CD4-positive, alpha-beta T cell (primary cell): ENCODE measurements at regions not wholly inside any gene's neighbourhood (a gene's known extent, or its start where the extent isn't known, plus 50 kb on each side); places are given as distances from the start of the nearest gene placed in this dataset.

Experiments used
- ATAC-seq: fragments of 200-7000 bp; cut with Tn5 transposase; one replicate; pipeline ENCODE4 v1.10.0; 2022; ENCODE audit warnings: mild to moderate bottlenecking; ENCODE audit not compliant: poor library complexity
- CTCF ChIA-PET: fragments of 350-600 bp; sonication (Branson Sonifier 250); formaldehyde crosslinking; loops from one replicate; lab custom pipeline; 2021; ENCODE audit warnings: antibody characterized with exemption, inconsistent platforms; lab: Charles Lee
- POLR2A ChIA-PET: fragments of 350-600 bp; sonication (Branson Sonifier 250); formaldehyde crosslinking; loops from one replicate; lab custom pipeline; 2021; ENCODE audit warnings: antibody characterized with exemption, inconsistent platforms; lab: Charles Lee
- DNase-seq, 14 experiments: peaks; one replicate each; pipeline ENCODE4 v3.0.0-alpha.2; 2013 to 2020; ENCODE audit warnings: mixed read lengths in 2 of 14
- H3K27ac ChIP-seq, 2 donors: one replicate each; pipeline versions ENCODE4 v1.5.1 to v1.7.0; 2013; ENCODE audit warnings: low read length in 2 of 2, low read depth in 1 of 2, mild to moderate bottlenecking in 1 of 2
- H3K27me3 ChIP-seq, 2 experiments: 1 replicate in 1 of 2; 2 replicates in 1 of 2; pipeline versions ENCODE4 v1.6.1 to v1.7.0; 2013; ENCODE audit warnings: low read length in 2 of 2, control low read depth in 1 of 2, mild to moderate bottlenecking in 1 of 2, moderate library complexity in 1 of 2; ENCODE audit not compliant: insufficient read depth in 2 of 2, control insufficient read depth in 1 of 2
- H3K36me3 ChIP-seq: one replicate; pipeline ENCODE4 v1.6.1; 2013; ENCODE audit warnings: low read length, control low read depth; ENCODE audit not compliant: insufficient read depth
- H3K4me1 ChIP-seq: one replicate; pipeline ENCODE4 v1.6.1; 2013; ENCODE audit warnings: low read length, control low read depth; ENCODE audit not compliant: insufficient read depth
- H3K4me3 ChIP-seq: one replicate; pipeline ENCODE4 v1.5.1; 2013; ENCODE audit warnings: mild to moderate bottlenecking, low read length, moderate library complexity
- H3K9me3 ChIP-seq, 2 experiments: 1 replicate in 1 of 2; 2 replicates in 1 of 2; pipeline versions ENCODE4 v1.6.1 to v1.7.0; 2013; ENCODE audit warnings: low read length in 2 of 2, mild to moderate bottlenecking in 2 of 2, control low read depth in 1 of 2, moderate library complexity in 1 of 2; ENCODE audit not compliant: control insufficient read depth in 1 of 2, insufficient read depth in 1 of 2
- H3K27ac Mint-ChIP-seq: one replicate; pipeline ENCODE4 v1.8.0; 2020; ENCODE audit warnings: mixed read lengths
- H3K27me3 Mint-ChIP-seq: one replicate; pipeline ENCODE4 v1.8.0; 2021; ENCODE audit warnings: mixed read lengths
- H3K36me3 Mint-ChIP-seq: one replicate; pipeline ENCODE4 v1.8.0; 2021; ENCODE audit warnings: low read depth, mixed read lengths
- H3K4me1 Mint-ChIP-seq: one replicate; pipeline ENCODE4 v1.8.0; 2021; ENCODE audit warnings: low read depth, mixed read lengths
- H3K4me3 Mint-ChIP-seq: one replicate; pipeline ENCODE4 v1.8.0; 2020; ENCODE audit warnings: mild to moderate bottlenecking, mixed read lengths
- H3K9me3 Mint-ChIP-seq: one replicate; pipeline ENCODE4 v1.8.0; 2020; ENCODE audit warnings: mixed read lengths
- CTCF ChIP-seq: fragments of 200-600 bp; IDR thresholded peaks from one replicate; pipeline ENCODE4 v1.8.0; 2022; ENCODE audit warnings: antibody characterized with exemption, mild to moderate bottlenecking
- intact Hi-C, 2 experiments: fragments of 100-400 bp; cut with DNase I in 1 of 2; cut with micrococcal nuclease in 1 of 2; formaldehyde crosslinking; loops; one replicate each; pipeline versions ENCODE4 v1.15.1 to v1.9.0; 2023 to 2025; cut with DNase I, micrococcal nuclease

GRCh38 chr3:111368056-111368455 is 173.9 kb upstream of the CD96 start:
- Mint-ChIP-seq H3K27me3 (no peaks in the 10 kb centered on the region), H3K4me1 (no peaks in the 10 kb centered on the region), H3K4me3 (no peak overlapping the region), H3K9me3 (peaks cover 6% of the 10 kb centered on the region), H3K27ac (no peak overlapping the region), H3K36me3 (peaks cover 5% of the 10 kb centered on the region)
- H3K4me3 ChIP-seq = no peak overlapping the region
- H3K27me3 ChIP-seq = no peaks in the 10 kb centered on the region
- peaks cover 14 to 15% of the 10 kb centered on the region in 2 experiments for H3K9me3 ChIP-seq
- ChIA-PET POLR2A (no interaction called here), CTCF (no interaction called here)
- ATAC-seq = no peak
- TF ChIP-seq CTCF = no peak
- no peaks in the 10 kb centered on the region for H3K4me1 ChIP-seq
- no peak overlapping the region for H3K27ac ChIP-seq
- no peak for DNase-seq
- intact Hi-C loops = no loop called here
- no peaks in the 10 kb centered on the region for H3K36me3 ChIP-seq

GRCh38 chr3:111369958-111370357 is 172.0 kb upstream of the CD96 start:
- Mint-ChIP-seq H3K4me3 (no peak overlapping the region), H3K4me1 (no peaks in the 10 kb centered on the region), H3K27ac (no peak overlapping the region), H3K27me3 (no peaks in the 10 kb centered on the region), H3K9me3 (peaks cover 11% of the 10 kb centered on the region), H3K36me3 (peaks cover 14% of the 10 kb centered on the region)
- no peaks in the 10 kb centered on the region for H3K36me3 ChIP-seq
- TF ChIP-seq CTCF = no peak
- H3K9me3 ChIP-seq = peaks cover 15 to 20% of the 10 kb centered on the region in 2 experiments
- no peaks in the 10 kb centered on the region for H3K27me3 ChIP-seq
- no peak overlapping the region for H3K4me3 ChIP-seq
- ChIA-PET CTCF (no interaction called here), POLR2A (no interaction called here)
- DNase-seq (no peak), ATAC-seq (no peak)
- H3K27ac ChIP-seq = no peak overlapping the region
- no peaks in the 10 kb centered on the region for H3K4me1 ChIP-seq
- intact Hi-C loops = no loop called here

GRCh38 chr3:111373239-111373638 is 168.8 kb upstream of the CD96 start:
- no peak for TF ChIP-seq CTCF
- no peaks in the 10 kb centered on the region for H3K27me3 ChIP-seq
- no peak overlapping the region for H3K4me3 ChIP-seq
- H3K27ac ChIP-seq = no peak overlapping the region
- Mint-ChIP-seq H3K4me3 (no peak overlapping the region), H3K36me3 (peaks cover 18% of the 10 kb centered on the region), H3K4me1 (no peaks in the 10 kb centered on the region), H3K9me3 (peaks cover 16% of the 10 kb centered on the region), H3K27ac (no peak overlapping the region), H3K27me3 (no peaks in the 10 kb centered on the region)
- no peak for ATAC-seq
- intact Hi-C loops = no loop called here
- CTCF ChIA-PET = no interaction called here
- no peaks in the 10 kb centered on the region for H3K4me1 ChIP-seq
- POLR2A ChIA-PET = no interaction called here
- DNase-seq = no peak
- H3K36me3 ChIP-seq = no peaks in the 10 kb centered on the region
- H3K9me3 ChIP-seq = peaks cover 15 to 20% of the 10 kb centered on the region in 2 experiments
